ENCODE measurements at regions not wholly inside any gene's neighbourhood (a gene's known extent, or its start where the extent isn't known, plus 50 kb on each side); places are given as distances from the start of the nearest gene placed in this dataset.

GRCh38 chr4:30808276-30808675 lies 88.1 kb downstream of the PCDH7 start:
- TF ChIP-seq CREB5 (CRISPR knock-in tag; IDR thresholded peaks at IDR 0.05; ENCODE audit: low read depth) (no peak), BACH2 (CRISPR knock-in tag; IDR thresholded peaks at IDR 0.05; ENCODE audit: borderline replicate concordance) (no peak), ZNF8 (CRISPR knock-in tag; IDR thresholded peaks at IDR 0.05) (no peak), ISL1 (CRISPR knock-in tag; IDR thresholded peaks at IDR 0.05) (no peak), ZNF565 (CRISPR knock-in tag; conservative IDR thresholded peaks at IDR 0.05; ENCODE audit: low read depth) (no peak), TSHZ2 (CRISPR knock-in tag; IDR thresholded peaks at IDR 0.05) (no peak), POU6F1 (CRISPR knock-in tag; IDR thresholded peaks at IDR 0.05; ENCODE audit: borderline replicate concordance, low read depth) (no peak)
- TF ChIP-seq, protein P1, sequence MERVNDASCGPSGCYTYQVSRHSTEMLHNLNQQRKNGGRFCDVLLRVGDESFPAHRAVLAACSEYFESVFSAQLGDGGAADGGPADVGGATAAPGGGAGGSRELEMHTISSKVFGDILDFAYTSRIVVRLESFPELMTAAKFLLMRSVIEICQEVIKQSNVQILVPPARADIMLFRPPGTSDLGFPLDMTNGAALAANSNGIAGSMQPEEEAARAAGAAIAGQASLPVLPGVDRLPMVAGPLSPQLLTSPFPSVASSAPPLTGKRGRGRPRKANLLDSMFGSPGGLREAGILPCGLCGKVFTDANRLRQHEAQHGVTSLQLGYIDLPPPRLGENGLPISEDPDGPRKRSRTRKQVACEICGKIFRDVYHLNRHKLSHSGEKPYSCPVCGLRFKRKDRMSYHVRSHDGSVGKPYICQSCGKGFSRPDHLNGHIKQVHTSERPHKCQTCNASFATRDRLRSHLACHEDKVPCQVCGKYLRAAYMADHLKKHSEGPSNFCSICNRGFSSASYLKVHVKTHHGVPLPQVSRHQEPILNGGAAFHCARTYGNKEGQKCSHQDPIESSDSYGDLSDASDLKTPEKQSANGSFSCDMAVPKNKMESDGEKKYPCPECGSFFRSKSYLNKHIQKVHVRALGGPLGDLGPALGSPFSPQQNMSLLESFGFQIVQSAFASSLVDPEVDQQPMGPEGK (CRISPR knock-in tag; IDR thresholded peaks at IDR 0.05; ENCODE audit: borderline replicate concordance), result no peak
- ATAC-seq, result no peak

GRCh38 chr4:30811296-30811695 lies 91.1 kb downstream of the PCDH7 start:
- no peak for TF ChIP-seq SNAI2 (CRISPR knock-in tag; IDR thresholded peaks at IDR 0.05)
- no peak for TF ChIP-seq OSR1 (CRISPR knock-in tag; IDR thresholded peaks at IDR 0.05)
- no peak for TF ChIP-seq ZC3H10 (CRISPR knock-in tag; IDR thresholded peaks at IDR 0.05)
- TF ChIP-seq ZNF70 (CRISPR knock-in tag; IDR thresholded peaks at IDR 0.05), result no peak
- no peak for TF ChIP-seq CREB5 (CRISPR knock-in tag; IDR thresholded peaks at IDR 0.05; ENCODE audit: low read depth)
- TF ChIP-seq CSDC2 (CRISPR knock-in tag; IDR thresholded peaks at IDR 0.05), result no peak
- TF ChIP-seq ZFP3 (CRISPR knock-in tag; IDR thresholded peaks at IDR 0.05), result no peak
- TF ChIP-seq ZNF8 (CRISPR knock-in tag; IDR thresholded peaks at IDR 0.05), result no peak
- TF ChIP-seq RARB (CRISPR knock-in tag; IDR thresholded peaks at IDR 0.05), result no peak
- no peak for TF ChIP-seq ZNF565 (CRISPR knock-in tag; conservative IDR thresholded peaks at IDR 0.05; ENCODE audit: low read depth)
- no peak for TF ChIP-seq ISL1 (CRISPR knock-in tag; IDR thresholded peaks at IDR 0.05)
- TF ChIP-seq POU6F1 (CRISPR knock-in tag; IDR thresholded peaks at IDR 0.05; ENCODE audit: borderline replicate concordance, low read depth), result no peak
- no peak for ATAC-seq

GRCh38 chr4:30815685-30816084 lies 95.5 kb downstream of the PCDH7 start:
- no peak for ATAC-seq
- TF ChIP-seq CSDC2 (CRISPR knock-in tag; IDR thresholded peaks at IDR 0.05) (no peak), ISL1 (CRISPR knock-in tag; IDR thresholded peaks at IDR 0.05) (no peak), RARB (CRISPR knock-in tag; IDR thresholded peaks at IDR 0.05) (no peak), ZNF8 (CRISPR knock-in tag; IDR thresholded peaks at IDR 0.05) (no peak), POU6F1 (CRISPR knock-in tag; IDR thresholded peaks at IDR 0.05; ENCODE audit: borderline replicate concordance, low read depth) (no peak), CREB5 (CRISPR knock-in tag; IDR thresholded peaks at IDR 0.05; ENCODE audit: low read depth) (no peak), SNAI2 (CRISPR knock-in tag; IDR thresholded peaks at IDR 0.05) (no peak), CSRNP3 (CRISPR knock-in tag; IDR thresholded peaks at IDR 0.05) (no peak), TSHZ2 (CRISPR knock-in tag; IDR thresholded peaks at IDR 0.05) (no peak), TCF4 (CRISPR knock-in tag; IDR thresholded peaks at IDR 0.05; ENCODE audit: borderline replicate concordance) (no peak)

Data from SK-N-SH treated with all-trans-retinoic acid at 6 μM for 48 hours (cell line).